IMR-90 (cell line): ENCODE measurements at regions not wholly inside any gene's neighbourhood (a gene's known extent, or its start where the extent isn't known, plus 50 kb on each side); places are given as distances from the start of the nearest gene placed in this dataset.

Experiments
- ATAC-seq: fragments of 200-7000 bp; cut with Tn5 transposase; 2 replicates; pipeline ENCODE4 v1.9.1; 2020; ENCODE audit warnings: low read depth, mild to moderate bottlenecking, moderate library complexity
- BruUV-seq: library from RNA; stranded (reverse); fragments of 400-500 nt; replicated peaks from 2 replicates; lab custom pipeline; 2021; lab: Mats Ljungman, UMichigan
- CTCF ChIA-PET: fragments of 300-600 bp; formaldehyde crosslinking; extraction: SDS; loops from one replicate; lab custom pipeline; 2021; ENCODE audit warnings: antibody characterized with exemption; lab: Yijun Ruan, JAX
- POLR2A ChIA-PET: fragments of 300-600 bp; sonication (Branson Sonifier 250); formaldehyde crosslinking; loops from one replicate; lab custom pipeline; 2022; ENCODE audit warnings: antibody characterized with exemption; ENCODE audit not compliant: unreplicated experiment; lab: Charles Lee
- DNase-seq: peaks from one replicate; pipeline ENCODE4 v3.0.0; 2013
- H2AFZ ChIP-seq: replicated peaks from 2 replicates; pipeline ENCODE3; 2013; ENCODE audit warnings: low read length, mild to moderate bottlenecking; ENCODE audit not compliant: poor library complexity
- H2AK5ac ChIP-seq: 2 replicates; pipeline ENCODE4 v1.6.1; 2013; ENCODE audit warnings: low read depth, low read length, inconsistent platforms
- H2AK9ac ChIP-seq: replicated peaks from 2 replicates; pipeline ENCODE3; 2013; ENCODE audit warnings: mild to moderate bottlenecking, low read depth, low read length, moderate library complexity; ENCODE audit not compliant: poor library complexity
- H2BK120ac ChIP-seq: 2 replicates; pipeline ENCODE4 v1.6.1; 2013; ENCODE audit warnings: low read depth, low read length, inconsistent platforms
- H2BK15ac ChIP-seq: 3 replicates; pipeline ENCODE4 v1.6.1; 2013; ENCODE audit warnings: low read depth, low read length, inconsistent platforms
- H2BK20ac ChIP-seq: 2 replicates; pipeline ENCODE4 v1.6.1; 2013; ENCODE audit warnings: low read depth, mild to moderate bottlenecking, inconsistent platforms, low read length, moderate library complexity
- H2BK5ac ChIP-seq: 2 replicates; pipeline ENCODE4 v1.6.1; 2013; ENCODE audit warnings: mild to moderate bottlenecking, low read depth, low read length, inconsistent platforms; ENCODE audit not compliant: poor library complexity, severe bottlenecking
- H3K14ac ChIP-seq: replicated peaks from 2 replicates; pipeline ENCODE4 v1.6.1; 2013; ENCODE audit warnings: low read depth, low read length, inconsistent platforms
- H3K18ac ChIP-seq: 2 replicates; pipeline ENCODE4 v1.6.1; 2013; ENCODE audit warnings: low read depth, low read length, control low read depth
- H3K23ac ChIP-seq: 2 replicates; pipeline ENCODE4 v1.6.1; 2013; ENCODE audit warnings: low read depth, low read length, inconsistent platforms
- H3K27ac ChIP-seq: 2 replicates; pipeline ENCODE4 v1.5.1; 2013; ENCODE audit warnings: mild to moderate bottlenecking, control low read depth, low read length; ENCODE audit not compliant: insufficient read depth
- H3K27me3 ChIP-seq: 2 replicates; pipeline ENCODE4 v1.6.1; 2013; ENCODE audit warnings: low read length; ENCODE audit not compliant: control insufficient read depth, insufficient read depth
- H3K36me3 ChIP-seq: 2 replicates; pipeline ENCODE4 v1.6.1; 2013; ENCODE audit warnings: low read length, mixed read lengths; ENCODE audit not compliant: control insufficient read depth, insufficient read depth
- H3K4ac ChIP-seq: 2 replicates; pipeline ENCODE4 v1.6.1; 2013; ENCODE audit warnings: low read depth, low read length, inconsistent platforms
- H3K4me1 ChIP-seq: 2 replicates; pipeline ENCODE4 v1.6.1; 2013; ENCODE audit warnings: low read length, mixed read lengths; ENCODE audit not compliant: control insufficient read depth, insufficient read depth
- H3K4me2 ChIP-seq: 2 replicates; pipeline ENCODE4 v1.6.1; 2013; ENCODE audit warnings: low read depth, mild to moderate bottlenecking, control low read depth, low read length, moderate library complexity
- H3K4me3 ChIP-seq: 2 replicates; pipeline ENCODE4 v1.5.1; 2013; ENCODE audit warnings: low read depth, mild to moderate bottlenecking, control low read depth, low read length, moderate library complexity; ENCODE audit not compliant: insufficient read depth
- H3K56ac ChIP-seq: 2 replicates; pipeline ENCODE4 v1.6.1; 2013; ENCODE audit warnings: low read length, inconsistent platforms; ENCODE audit not compliant: insufficient read depth; ENCODE audit errors: extremely low read depth
- H3K79me1 ChIP-seq, 2 experiments: 2 replicates each; pipeline ENCODE4 v1.6.1; 2013; ENCODE audit warnings: low read length in 2 of 2, inconsistent platforms in 1 of 2, low read depth in 1 of 2
- H3K9ac ChIP-seq: 2 replicates; pipeline ENCODE4 v1.6.1; 2013; ENCODE audit warnings: low read depth, low read length, control low read depth
- H3K9me1 ChIP-seq: 2 replicates; pipeline ENCODE4 v1.6.1; 2013; ENCODE audit warnings: low read length, inconsistent platforms; ENCODE audit not compliant: insufficient read depth
- H3K9me3 ChIP-seq: 2 replicates; pipeline ENCODE4 v1.6.1; 2013; ENCODE audit warnings: low read length; ENCODE audit not compliant: control insufficient read depth, insufficient read depth
- H4K20me1 ChIP-seq: 2 replicates; pipeline ENCODE4 v1.6.1; 2013; ENCODE audit warnings: low read length, inconsistent platforms; ENCODE audit not compliant: insufficient read depth
- H4K5ac ChIP-seq: 2 replicates; pipeline ENCODE4 v1.6.1; 2013; ENCODE audit warnings: mild to moderate bottlenecking, low read depth, low read length, control low read depth
- H4K8ac ChIP-seq, 2 experiments: 2 replicates each; pipeline ENCODE4 v1.6.1; 2013; ENCODE audit warnings: low read depth in 2 of 2, low read length in 2 of 2, control low read depth in 1 of 2, inconsistent platforms in 1 of 2
- H4K91ac ChIP-seq: 2 replicates; pipeline ENCODE4 v1.6.1; 2013; ENCODE audit warnings: low read depth, low read length, inconsistent platforms; ENCODE audit not compliant: insufficient read depth
- ELK1 ChIP-seq: fragments of 150-350 bp; IDR thresholded peaks from 2 replicates; pipeline ENCODE4 v1.6.1; 2016; ENCODE audit warnings: low read depth, mild to moderate bottlenecking, low read length, moderate library complexity, borderline replicate concordance
- NFE2L2 ChIP-seq: fragments of 150-350 bp; IDR thresholded peaks from 2 replicates; pipeline ENCODE4 v1.6.1; 2016; ENCODE audit warnings: low read depth, mild to moderate bottlenecking, low read length
- WGBS, 2 experiments: methylation state at CpG; one replicate each; pipeline versions ENCODE4 v1.1.5 to v1.1.7; 2013; ENCODE audit warnings: missing lambda C conversion rate in 2 of 2; ENCODE audit not compliant: insufficient read length in 1 of 2; ENCODE audit errors: extremely low coverage in 2 of 2; 5-methylcytosine and 5-hydroxymethylcytosine counted together
- dilution Hi-C: fragments of 300-500 bp; cut with HindIII; formaldehyde crosslinking; loops from one replicate; pipeline ENCODE4 v1.14.3; 2018; ENCODE audit warnings: low sequenced_read_pairs; ENCODE audit not compliant: unreplicated experiment
- in situ Hi-C: fragments of 300-500 bp; cut with MboI; formaldehyde crosslinking; loops from 3 replicates; pipeline ENCODE4 v1.14.3; 2019; ENCODE audit warnings: low sequenced_read_pairs, inconsistent platforms, mixed read lengths
- intact Hi-C: fragments of 100-400 bp; cut with micrococcal nuclease; formaldehyde crosslinking; loops from 2 replicates; pipeline ENCODE4 v1.10.0; 2022

GRCh38 chr20:56094228-56094627, 88.9 kb upstream of the CBLN4 start:
- H3K9ac ChIP-seq = no peak overlapping the region
- H3K9me1 ChIP-seq = no peaks in the 10 kb centered on the region
- H3K4me3 ChIP-seq = no peak overlapping the region
- H3K79me1 ChIP-seq = no peaks in the 10 kb centered on the region
- H2AK5ac ChIP-seq = no peak overlapping the region
- peaks cover 17% of the 10 kb centered on the region for H3K9me3 ChIP-seq
- no peak overlapping the region for H4K91ac ChIP-seq
- no peak for DNase-seq
- WGBS, 2 experiments = no CpG with 5 or more reads among the region's 5 CpGs
- H3K14ac ChIP-seq = no peak overlapping the region
- in situ Hi-C loops = no loop called here
- no peak overlapping the region for H3K18ac ChIP-seq
- H4K5ac ChIP-seq = no peak overlapping the region
- H3K4me1 ChIP-seq = no peaks in the 10 kb centered on the region
- no peak overlapping the region for H3K4ac ChIP-seq
- no peak overlapping the region for H2AFZ ChIP-seq
- H4K20me1 ChIP-seq = no peaks in the 10 kb centered on the region
- BruUV-seq = no TSS peak
- H2BK5ac ChIP-seq = no peak overlapping the region
- no peaks in the 10 kb centered on the region for H3K27me3 ChIP-seq
- H3K56ac ChIP-seq = no peak overlapping the region
- dilution Hi-C loops = no loop called here
- no peak overlapping the region for H2BK20ac ChIP-seq
- POLR2A ChIA-PET = no interaction called here
- H3K27ac ChIP-seq = no peak overlapping the region
- H3K36me3 ChIP-seq = no peaks in the 10 kb centered on the region
- intact Hi-C loops = no loop called here
- no peak overlapping the region for H2AK9ac ChIP-seq
- no peak overlapping the region for H4K8ac ChIP-seq
- no peak overlapping the region for H3K23ac ChIP-seq
- H3K4me2 ChIP-seq = no peak overlapping the region
- CTCF ChIA-PET = no interaction called here
- ATAC-seq = no peak
- no peak overlapping the region for H2BK120ac ChIP-seq
- TF ChIP-seq ELK1 (no peak), NFE2L2 (no peak)
- H2BK15ac ChIP-seq = no peak overlapping the region
